ENCODE measurements at regions not wholly inside any gene's neighbourhood (a gene's known extent, or its start where the extent isn't known, plus 50 kb on each side); places are given as distances from the start of the nearest gene placed in this dataset.

GRCh38 chr17:79350533-79350932 lies 260.3 kb downstream of the RBFOX3 start:
- Histone ChIP-seq H3K27ac (no peak overlapping the region), H3K4me1 (no peaks in the 10 kb centered on the region), H3K4me3 (no peak overlapping the region), H3K36me3 (no peaks in the 10 kb centered on the region), H3K27me3 (no peaks in the 10 kb centered on the region), H3K9me3 (no peaks in the 10 kb centered on the region)
- DNase-seq (ENCODE audit: low spot score in 2 of 2), result no peak
- intact Hi-C loops (cut with DNase I), result no loop called here
- TF ChIP-seq, protein P1, sequence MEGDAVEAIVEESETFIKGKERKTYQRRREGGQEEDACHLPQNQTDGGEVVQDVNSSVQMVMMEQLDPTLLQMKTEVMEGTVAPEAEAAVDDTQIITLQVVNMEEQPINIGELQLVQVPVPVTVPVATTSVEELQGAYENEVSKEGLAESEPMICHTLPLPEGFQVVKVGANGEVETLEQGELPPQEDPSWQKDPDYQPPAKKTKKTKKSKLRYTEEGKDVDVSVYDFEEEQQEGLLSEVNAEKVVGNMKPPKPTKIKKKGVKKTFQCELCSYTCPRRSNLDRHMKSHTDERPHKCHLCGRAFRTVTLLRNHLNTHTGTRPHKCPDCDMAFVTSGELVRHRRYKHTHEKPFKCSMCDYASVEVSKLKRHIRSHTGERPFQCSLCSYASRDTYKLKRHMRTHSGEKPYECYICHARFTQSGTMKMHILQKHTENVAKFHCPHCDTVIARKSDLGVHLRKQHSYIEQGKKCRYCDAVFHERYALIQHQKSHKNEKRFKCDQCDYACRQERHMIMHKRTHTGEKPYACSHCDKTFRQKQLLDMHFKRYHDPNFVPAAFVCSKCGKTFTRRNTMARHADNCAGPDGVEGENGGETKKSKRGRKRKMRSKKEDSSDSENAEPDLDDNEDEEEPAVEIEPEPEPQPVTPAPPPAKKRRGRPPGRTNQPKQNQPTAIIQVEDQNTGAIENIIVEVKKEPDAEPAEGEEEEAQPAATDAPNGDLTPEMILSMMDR (IDR thresholded peaks at IDR 0.05), result no peak

GRCh38 chr17:79349506-79350400 lies 261.1 kb downstream of the RBFOX3 start:
- H3K4me1 ChIP-seq, result no peaks in the 10 kb centered on the region
- no peak overlapping the region for H3K4me3 ChIP-seq
- H3K9me3 ChIP-seq, result no peaks in the 10 kb centered on the region
- H3K36me3 ChIP-seq, result no peaks in the 10 kb centered on the region
- TF ChIP-seq, protein P1 (IDR thresholded peaks at IDR 0.05), result no peak
- H3K27me3 ChIP-seq, result no peaks in the 10 kb centered on the region
- DNase-seq (ENCODE audit: low spot score in 2 of 2), result no peak
- intact Hi-C loops (cut with DNase I), result no loop called here
- H3K27ac ChIP-seq, result no peak overlapping the region

- no peak for DNase-seq (ENCODE audit: low spot score in 2 of 2)
Observed at GRCh38 chr17:79342376-79342775, 267.8 kb downstream of the ENGASE start.

GRCh38 chr17:79341816-79342215 lies 267.2 kb downstream of the ENGASE start:
- H3K27ac ChIP-seq, result no peak overlapping the region
- intact Hi-C loops (cut with DNase I), result no loop called here
- no peaks in the 10 kb centered on the region for H3K36me3 ChIP-seq
- DNase-seq (ENCODE audit: low spot score in 2 of 2), result no peak
- no peak overlapping the region for H3K4me3 ChIP-seq
- H3K4me1 ChIP-seq, result no peaks in the 10 kb centered on the region
- no peaks in the 10 kb centered on the region for H3K27me3 ChIP-seq
- TF ChIP-seq, protein P1 (IDR thresholded peaks at IDR 0.05), result no peak
- no peaks in the 10 kb centered on the region for H3K9me3 ChIP-seq

More at GRCh38 chr17:79342376-79342775, 267.8 kb downstream of the ENGASE start:
- TF ChIP-seq, protein P1 (IDR thresholded peaks at IDR 0.05), result no peak
- Histone ChIP-seq H3K4me1 (no peaks in the 10 kb centered on the region), H3K27ac (no peak overlapping the region), H3K27me3 (no peaks in the 10 kb centered on the region), H3K9me3 (no peaks in the 10 kb centered on the region), H3K36me3 (no peaks in the 10 kb centered on the region), H3K4me3 (no peak overlapping the region)
- intact Hi-C loops (cut with DNase I), result no loop called here

- no peak overlapping the region for H3K27ac ChIP-seq
- H3K36me3 ChIP-seq, result no peaks in the 10 kb centered on the region
- no peaks in the 10 kb centered on the region for H3K27me3 ChIP-seq
- intact Hi-C loops (cut with DNase I), result no loop called here
- no peak overlapping the region for H3K4me3 ChIP-seq
- DNase-seq (ENCODE audit: low spot score in 2 of 2), result no peak
- H3K4me1 ChIP-seq, result no peaks in the 10 kb centered on the region
- TF ChIP-seq, protein P1 (IDR thresholded peaks at IDR 0.05), result no peak
- no peaks in the 10 kb centered on the region for H3K9me3 ChIP-seq
Observed at GRCh38 chr17:79341222-79341780, 266.7 kb downstream of the ENGASE start.

All from ascending aorta (tissue), 2 donors.